Testis (tissue), 2 donors: ENCODE measurements at regions not wholly inside any gene's neighbourhood (a gene's known extent, or its start where the extent isn't known, plus 50 kb on each side); places are given as distances from the start of the nearest gene placed in this dataset.

Experiments used
- DNase-seq: peaks from one replicate; pipeline ENCODE4 v3.0.0-alpha.2; 2019
- H3K27ac ChIP-seq, 2 donors: fragments of 200-600 bp; sonication (generic); one replicate each; pipeline ENCODE4 v1.5.1; 2019
- H3K27me3 ChIP-seq: fragments of 200-600 bp; sonication (generic); one replicate; pipeline ENCODE4 v1.5.1; 2019
- H3K36me3 ChIP-seq: fragments of 200-600 bp; sonication (generic); one replicate; pipeline ENCODE4 v1.5.1; 2017; ENCODE audit warnings: low read depth; ENCODE audit errors: missing control alignments
- H3K4me1 ChIP-seq: fragments of 200-600 bp; sonication (generic); one replicate; pipeline ENCODE4 v1.5.1; 2019
- H3K4me3 ChIP-seq, 2 donors: fragments of 200-600 bp; sonication (generic); one replicate each; pipeline ENCODE4 v1.5.1; 2017 to 2019
- H3K9me3 ChIP-seq: fragments of 200-600 bp; sonication (generic); one replicate; pipeline ENCODE4 v1.5.1; 2017
- POLR2A ChIP-seq: fragments of 450-650 bp; IDR thresholded peaks from one replicate; pipeline ENCODE4 v1.6.1; 2017; ENCODE audit warnings: antibody characterized with exemption, mild to moderate bottlenecking, moderate library complexity
- WGBS, 2 donors: methylation state at CpG; one replicate each; pipeline ENCODE4 v1.1.5; 2018; 5-methylcytosine and 5-hydroxymethylcytosine counted together
- intact Hi-C: fragments of 100-400 bp; cut with DNase I; formaldehyde crosslinking; loops from one replicate; pipeline ENCODE4 v1.15.1; 2023; ENCODE audit warnings: low total_unique reads
- TF ChIP-seq, protein P1 (sequence below), 3 experiments: fragments of 450-650 bp in 2 of 3; fragments of 200-600 bp in 1 of 3; sonication (generic) in 1 of 3; IDR thresholded peaks; one replicate each; pipeline ENCODE4 v1.5.1; 2016 to 2019; ENCODE audit warnings: antibody characterized with exemption in 3 of 3, mild to moderate bottlenecking in 2 of 3, moderate library complexity in 1 of 3

DNA sequence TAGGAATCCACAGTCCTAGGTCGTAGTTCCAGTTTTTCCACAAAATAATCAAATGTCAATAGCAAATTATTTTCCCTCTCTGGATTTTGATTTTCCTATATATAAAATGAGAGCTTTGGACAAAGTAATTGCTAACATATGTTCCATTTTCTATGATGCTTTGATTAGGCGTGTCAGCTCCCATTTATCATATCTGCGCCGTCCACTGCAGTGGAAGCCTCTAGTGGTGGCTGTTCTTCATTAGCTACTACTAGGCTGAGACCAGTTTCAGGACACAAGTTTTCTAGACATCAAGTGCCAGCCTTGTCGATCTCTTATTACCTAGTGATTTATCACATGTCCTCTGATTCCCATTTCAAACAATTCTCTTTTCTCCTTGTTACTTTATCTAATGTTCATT is 271.5 kb downstream of the TUSC7 start:
- Histone ChIP-seq H3K27ac (no peak overlapping the region), H3K4me1 (no peaks in the 10 kb centered on the region), H3K27me3 (no peaks in the 10 kb centered on the region), H3K36me3 (no peaks in the 10 kb centered on the region), H3K4me3 (no peak overlapping the region), H3K9me3 (no peaks in the 10 kb centered on the region)
- intact Hi-C loops, result no loop called here
- 86 to 93% methylated on average over 5 of the region's 5 CpGs for WGBS, 2 donors
- TF ChIP-seq, protein P1, sequence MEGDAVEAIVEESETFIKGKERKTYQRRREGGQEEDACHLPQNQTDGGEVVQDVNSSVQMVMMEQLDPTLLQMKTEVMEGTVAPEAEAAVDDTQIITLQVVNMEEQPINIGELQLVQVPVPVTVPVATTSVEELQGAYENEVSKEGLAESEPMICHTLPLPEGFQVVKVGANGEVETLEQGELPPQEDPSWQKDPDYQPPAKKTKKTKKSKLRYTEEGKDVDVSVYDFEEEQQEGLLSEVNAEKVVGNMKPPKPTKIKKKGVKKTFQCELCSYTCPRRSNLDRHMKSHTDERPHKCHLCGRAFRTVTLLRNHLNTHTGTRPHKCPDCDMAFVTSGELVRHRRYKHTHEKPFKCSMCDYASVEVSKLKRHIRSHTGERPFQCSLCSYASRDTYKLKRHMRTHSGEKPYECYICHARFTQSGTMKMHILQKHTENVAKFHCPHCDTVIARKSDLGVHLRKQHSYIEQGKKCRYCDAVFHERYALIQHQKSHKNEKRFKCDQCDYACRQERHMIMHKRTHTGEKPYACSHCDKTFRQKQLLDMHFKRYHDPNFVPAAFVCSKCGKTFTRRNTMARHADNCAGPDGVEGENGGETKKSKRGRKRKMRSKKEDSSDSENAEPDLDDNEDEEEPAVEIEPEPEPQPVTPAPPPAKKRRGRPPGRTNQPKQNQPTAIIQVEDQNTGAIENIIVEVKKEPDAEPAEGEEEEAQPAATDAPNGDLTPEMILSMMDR (IDR thresholded peaks at IDR 0.05), result no peak
- TF ChIP-seq POLR2A, result no peak
- no peak for DNase-seq

DNA sequence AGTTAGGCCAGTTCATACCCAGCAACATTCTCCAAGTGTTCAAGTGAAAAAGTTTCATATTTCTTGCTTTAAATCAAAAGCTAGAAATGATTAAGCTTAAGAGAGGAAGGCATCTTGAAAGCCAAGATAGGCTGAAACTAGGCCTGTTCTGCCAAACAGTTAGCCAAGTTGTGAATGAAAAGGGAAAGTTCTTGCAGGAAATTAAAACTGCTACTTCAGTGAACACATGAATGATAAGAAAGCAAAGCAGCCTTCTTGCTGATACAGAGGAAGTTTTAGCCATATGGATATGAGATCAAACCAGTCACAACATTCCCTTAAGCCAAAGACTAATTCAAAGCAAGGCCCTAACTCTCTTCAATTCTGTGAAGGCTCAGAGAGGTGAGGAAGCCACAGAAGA is 274.7 kb downstream of the TUSC7 start:
- H3K4me1 ChIP-seq, result no peaks in the 10 kb centered on the region
- intact Hi-C loops, result no loop called here
- H3K36me3 ChIP-seq, result no peaks in the 10 kb centered on the region
- no peaks in the 10 kb centered on the region for H3K9me3 ChIP-seq
- H3K4me3 ChIP-seq, result no peak overlapping the region
- H3K27ac ChIP-seq, result no peak overlapping the region
- DNase-seq, result no peak
- TF ChIP-seq, protein P1 (IDR thresholded peaks at IDR 0.05), result no peak
- no peak for TF ChIP-seq POLR2A
- no peaks in the 10 kb centered on the region for H3K27me3 ChIP-seq

DNA sequence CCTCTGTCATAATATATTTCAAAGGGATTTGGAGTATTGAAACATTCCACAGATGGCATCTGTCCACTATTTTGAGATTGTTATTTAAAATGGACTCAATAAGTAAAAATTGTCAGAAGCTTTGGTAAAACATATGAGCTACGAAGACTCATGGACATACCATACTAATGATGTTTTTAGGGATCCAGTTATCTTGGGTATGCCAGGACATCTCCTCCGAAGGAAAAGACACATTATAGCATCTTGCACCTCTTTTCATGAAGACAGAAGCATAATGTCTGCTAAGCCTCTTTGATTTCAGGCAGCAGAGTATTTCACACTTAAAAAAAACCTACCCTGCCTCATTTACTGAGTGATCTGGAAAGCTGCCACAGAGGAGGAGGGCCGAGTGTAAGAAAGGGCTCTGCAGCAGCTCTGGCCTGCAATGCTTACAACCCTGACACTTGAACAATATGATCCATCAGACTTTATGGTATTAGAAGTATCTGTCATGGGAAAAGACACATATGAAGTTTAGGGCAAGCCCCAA is 284.8 kb downstream of the TUSC7 start:
- no peak for DNase-seq
- intact Hi-C loops, result no loop called here
- no peak overlapping the region for H3K4me3 ChIP-seq
- no peaks in the 10 kb centered on the region for H3K9me3 ChIP-seq
- no peaks in the 10 kb centered on the region for H3K27me3 ChIP-seq
- no peaks in the 10 kb centered on the region for H3K4me1 ChIP-seq
- 74 to 76% methylated on average over 3 of the region's 3 CpGs for WGBS, 2 donors
- no peaks in the 10 kb centered on the region for H3K36me3 ChIP-seq
- H3K27ac ChIP-seq, result no peak overlapping the region
- TF ChIP-seq, protein P1 (IDR thresholded peaks at IDR 0.05), result no peak
- no peak for TF ChIP-seq POLR2A

DNA sequence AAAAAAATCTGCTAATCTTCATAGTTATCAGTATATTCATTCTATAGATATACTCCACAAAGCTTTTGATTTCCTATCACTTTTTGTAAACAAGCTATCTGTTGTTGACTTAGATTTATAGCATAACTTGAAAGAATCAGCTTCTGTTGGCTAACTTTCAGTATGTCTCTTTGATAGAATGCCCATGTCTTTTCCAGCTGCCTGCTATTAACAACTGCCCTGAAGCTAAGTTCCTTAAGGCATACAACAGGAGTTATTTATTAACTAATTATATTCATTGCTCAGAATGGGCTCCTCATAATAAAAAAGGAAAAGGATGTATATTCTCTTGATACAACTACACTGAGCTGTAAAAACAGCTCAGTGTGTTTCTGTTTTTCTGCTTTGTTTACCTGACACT is 293.9 kb downstream of the TUSC7 start:
- Histone ChIP-seq H3K4me1 (no peaks in the 10 kb centered on the region), H3K9me3 (no peaks in the 10 kb centered on the region), H3K36me3 (no peaks in the 10 kb centered on the region), H3K27ac (no peak overlapping the region), H3K27me3 (no peaks in the 10 kb centered on the region), H3K4me3 (no peak overlapping the region)
- intact Hi-C loops, result no loop called here
- DNase-seq, result no peak
- TF ChIP-seq, protein P1 (IDR thresholded peaks at IDR 0.05), result no peak
- no peak for TF ChIP-seq POLR2A

DNA sequence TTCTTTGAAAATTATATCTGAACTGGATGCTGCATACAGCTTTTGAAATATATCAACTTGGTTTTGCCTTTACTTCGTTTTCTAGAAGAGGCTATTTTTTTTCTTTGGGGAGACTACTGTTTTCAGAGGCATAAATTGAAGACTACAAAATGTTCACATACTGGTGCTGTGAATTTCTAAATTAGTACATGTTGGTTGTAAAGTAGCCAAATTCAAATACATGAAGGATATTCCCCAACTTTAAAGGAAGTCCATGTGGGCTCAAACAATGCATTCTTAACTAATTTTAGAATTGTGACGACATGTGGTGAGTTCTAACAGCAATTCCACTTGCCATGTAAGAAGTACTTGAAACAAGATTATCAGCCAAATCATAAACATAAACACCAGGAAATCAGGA is 295.7 kb downstream of the TUSC7 start:
- no peaks in the 10 kb centered on the region for H3K27me3 ChIP-seq
- H3K4me1 ChIP-seq, result no peaks in the 10 kb centered on the region
- H3K27ac ChIP-seq, result no peak overlapping the region
- no peaks in the 10 kb centered on the region for H3K9me3 ChIP-seq
- DNase-seq, result no peak
- no peak overlapping the region for H3K4me3 ChIP-seq
- WGBS, 2 donors, result 65 to 70% methylated on average over 2 of the region's 2 CpGs
- TF ChIP-seq, protein P1 (IDR thresholded peaks at IDR 0.05), result no peak
- no peak for TF ChIP-seq POLR2A
- intact Hi-C loops, result no loop called here
- H3K36me3 ChIP-seq, result no peaks in the 10 kb centered on the region
